HepG2 (cell line): ENCODE measurements at regions not wholly inside any gene's neighbourhood (a gene's known extent, or its start where the extent isn't known, plus 50 kb on each side); places are given as distances from the start of the nearest gene placed in this dataset.

Source experiments
- RFX5 ChIP-seq: IDR thresholded peaks from 2 replicates; pipeline ENCODE4 v1.6.1; 2011; ENCODE audit warnings: low read depth, low read length, improper control_type of control experiment
- ZFP36 ChIP-seq: fragments of 150-350 bp; IDR thresholded peaks from 2 replicates; pipeline ENCODE4 v1.6.1; 2018; ENCODE audit warnings: borderline replicate concordance, low read length, low read depth; ENCODE audit not compliant: partially characterized antibody
- ZNF572 ChIP-seq: sonication (generic); formaldehyde crosslinking; IDR thresholded peaks from 2 replicates; pipeline ENCODE4 v1.5.1; 2020; ENCODE audit warnings: mild to moderate bottlenecking, missing genetic modification reagents
- ZSCAN21 ChIP-seq: sonication (generic); formaldehyde crosslinking; IDR thresholded peaks from 2 replicates; pipeline ENCODE4 v1.8.0; 2022; ENCODE audit warnings: mild to moderate bottlenecking, missing genetic modification reagents, moderate library complexity, borderline replicate concordance
- TF ChIP-seq, protein P1 (sequence below): sonication (generic); formaldehyde crosslinking; conservative IDR thresholded peaks from 2 replicates; pipeline ENCODE4 v1.4.0; 2020; ENCODE audit warnings: missing genetic modification reagents
- TF ChIP-seq, protein P2 (sequence below): sonication (generic); formaldehyde crosslinking; IDR thresholded peaks from 2 replicates; pipeline ENCODE4 v1.5.0; 2020; ENCODE audit warnings: mild to moderate bottlenecking, missing genetic modification reagents, moderate library complexity
- TF ChIP-seq, protein P3 (sequence below): sonication (generic); formaldehyde crosslinking; IDR thresholded peaks from 2 replicates; pipeline ENCODE4 v1.4.0; 2020; ENCODE audit warnings: missing genetic modification reagents
- TF ChIP-seq, protein P4 (sequence below): IDR thresholded peaks from 2 replicates; pipeline ENCODE4 v1.6.1; 2016; ENCODE audit warnings: low read depth, control low read depth

GRCh38 chr9:82115331-82115730, 126.8 kb downstream of the SPATA31D1 start:
- TF ChIP-seq, protein P1, sequence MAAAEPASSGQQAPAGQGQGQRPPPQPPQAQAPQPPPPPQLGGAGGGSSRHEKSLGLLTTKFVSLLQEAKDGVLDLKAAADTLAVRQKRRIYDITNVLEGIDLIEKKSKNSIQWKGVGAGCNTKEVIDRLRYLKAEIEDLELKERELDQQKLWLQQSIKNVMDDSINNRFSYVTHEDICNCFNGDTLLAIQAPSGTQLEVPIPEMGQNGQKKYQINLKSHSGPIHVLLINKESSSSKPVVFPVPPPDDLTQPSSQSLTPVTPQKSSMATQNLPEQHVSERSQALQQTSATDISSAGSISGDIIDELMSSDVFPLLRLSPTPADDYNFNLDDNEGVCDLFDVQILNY (CRISPR knock-in tag), result no peak
- TF ChIP-seq, protein P2, sequence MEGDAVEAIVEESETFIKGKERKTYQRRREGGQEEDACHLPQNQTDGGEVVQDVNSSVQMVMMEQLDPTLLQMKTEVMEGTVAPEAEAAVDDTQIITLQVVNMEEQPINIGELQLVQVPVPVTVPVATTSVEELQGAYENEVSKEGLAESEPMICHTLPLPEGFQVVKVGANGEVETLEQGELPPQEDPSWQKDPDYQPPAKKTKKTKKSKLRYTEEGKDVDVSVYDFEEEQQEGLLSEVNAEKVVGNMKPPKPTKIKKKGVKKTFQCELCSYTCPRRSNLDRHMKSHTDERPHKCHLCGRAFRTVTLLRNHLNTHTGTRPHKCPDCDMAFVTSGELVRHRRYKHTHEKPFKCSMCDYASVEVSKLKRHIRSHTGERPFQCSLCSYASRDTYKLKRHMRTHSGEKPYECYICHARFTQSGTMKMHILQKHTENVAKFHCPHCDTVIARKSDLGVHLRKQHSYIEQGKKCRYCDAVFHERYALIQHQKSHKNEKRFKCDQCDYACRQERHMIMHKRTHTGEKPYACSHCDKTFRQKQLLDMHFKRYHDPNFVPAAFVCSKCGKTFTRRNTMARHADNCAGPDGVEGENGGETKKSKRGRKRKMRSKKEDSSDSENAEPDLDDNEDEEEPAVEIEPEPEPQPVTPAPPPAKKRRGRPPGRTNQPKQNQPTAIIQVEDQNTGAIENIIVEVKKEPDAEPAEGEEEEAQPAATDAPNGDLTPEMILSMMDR (CRISPR knock-in tag), result no peak
- TF ChIP-seq ZSCAN21 (CRISPR knock-in tag), result no peak
- no peak for TF ChIP-seq RFX5
- TF ChIP-seq, protein P3, sequence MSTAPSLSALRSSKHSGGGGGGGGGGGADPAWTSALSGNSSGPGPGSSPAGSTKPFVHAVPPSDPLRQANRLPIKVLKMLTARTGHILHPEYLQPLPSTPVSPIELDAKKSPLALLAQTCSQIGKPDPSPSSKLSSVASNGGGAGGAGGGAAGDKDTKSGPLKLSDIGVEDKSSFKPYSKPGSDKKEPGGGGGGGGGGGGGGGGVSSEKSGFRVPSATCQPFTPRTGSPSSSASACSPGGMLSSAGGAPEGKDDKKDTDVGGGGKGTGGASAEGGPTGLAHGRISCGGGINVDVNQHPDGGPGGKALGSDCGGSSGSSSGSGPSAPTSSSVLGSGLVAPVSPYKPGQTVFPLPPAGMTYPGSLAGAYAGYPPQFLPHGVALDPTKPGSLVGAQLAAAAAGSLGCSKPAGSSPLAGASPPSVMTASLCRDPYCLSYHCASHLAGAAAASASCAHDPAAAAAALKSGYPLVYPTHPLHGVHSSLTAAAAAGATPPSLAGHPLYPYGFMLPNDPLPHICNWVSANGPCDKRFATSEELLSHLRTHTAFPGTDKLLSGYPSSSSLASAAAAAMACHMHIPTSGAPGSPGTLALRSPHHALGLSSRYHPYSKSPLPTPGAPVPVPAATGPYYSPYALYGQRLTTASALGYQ (CRISPR knock-in tag), result no peak
- TF ChIP-seq ZNF572, result no peak
- TF ChIP-seq ZFP36, result no peak
- TF ChIP-seq, protein P4, sequence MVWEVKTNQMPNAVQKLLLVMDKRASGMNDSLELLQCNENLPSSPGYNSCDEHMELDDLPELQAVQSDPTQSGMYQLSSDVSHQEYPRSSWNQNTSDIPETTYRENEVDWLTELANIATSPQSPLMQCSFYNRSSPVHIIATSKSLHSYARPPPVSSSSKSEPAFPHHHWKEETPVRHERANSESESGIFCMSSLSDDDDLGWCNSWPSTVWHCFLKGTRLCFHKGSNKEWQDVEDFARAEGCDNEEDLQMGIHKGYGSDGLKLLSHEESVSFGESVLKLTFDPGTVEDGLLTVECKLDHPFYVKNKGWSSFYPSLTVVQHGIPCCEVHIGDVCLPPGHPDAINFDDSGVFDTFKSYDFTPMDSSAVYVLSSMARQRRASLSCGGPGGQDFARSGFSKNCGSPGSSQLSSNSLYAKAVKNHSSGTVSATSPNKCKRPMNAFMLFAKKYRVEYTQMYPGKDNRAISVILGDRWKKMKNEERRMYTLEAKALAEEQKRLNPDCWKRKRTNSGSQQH (CRISPR knock-in tag), result no peak
